Suprapubic skin (tissue), 4 donors: ENCODE measurements at regions not wholly inside any gene's neighbourhood (a gene's known extent, or its start where the extent isn't known, plus 50 kb on each side); places are given as distances from the start of the nearest gene placed in this dataset.

ENCODE experiments used
- DNase-seq, 2 donors: peaks; one replicate each; pipeline ENCODE4 v3.0.0-alpha.2; 2019; ENCODE audit warnings: low spot score in 2 of 2
- H3K27ac ChIP-seq: fragments of 200-600 bp; sonication (generic); one replicate; pipeline ENCODE4 v1.5.1; 2019
- H3K27me3 ChIP-seq: fragments of 200-600 bp; sonication (generic); one replicate; pipeline ENCODE4 v1.5.1; 2019
- H3K36me3 ChIP-seq: fragments of 200-600 bp; sonication (generic); one replicate; pipeline ENCODE4 v1.5.1; 2019
- H3K4me1 ChIP-seq: fragments of 200-600 bp; sonication (generic); one replicate; pipeline ENCODE4 v1.5.1; 2019
- H3K4me3 ChIP-seq: fragments of 200-600 bp; sonication (generic); one replicate; pipeline ENCODE4 v1.5.1; 2019; ENCODE audit warnings: mild to moderate bottlenecking
- H3K9me3 ChIP-seq: fragments of 200-600 bp; sonication (generic); one replicate; pipeline ENCODE4 v1.5.1; 2019
- CTCF ChIP-seq, 2 donors: fragments of 200-600 bp in 1 of 2; fragments of 450-650 bp in 1 of 2; sonication (generic) in 1 of 2; IDR thresholded peaks; one replicate each; pipeline ENCODE4 v1.5.1; 2016 to 2019; ENCODE audit warnings: antibody characterized with exemption in 2 of 2, mild to moderate bottlenecking in 1 of 2, moderate library complexity in 1 of 2
- EP300 ChIP-seq: sonication (generic); formaldehyde crosslinking; IDR thresholded peaks from one replicate; pipeline ENCODE4 v1.6.1; 2017; ENCODE audit warnings: antibody characterized with exemption
- POLR2A ChIP-seq, 2 donors: fragments of 450-650 bp; IDR thresholded peaks; one replicate each; pipeline ENCODE4 v1.6.1; 2017; ENCODE audit warnings: antibody characterized with exemption in 2 of 2, mild to moderate bottlenecking in 2 of 2, moderate library complexity in 2 of 2
- POLR2AphosphoS5 ChIP-seq, 3 donors: sonication (generic); formaldehyde crosslinking; IDR thresholded peaks; one replicate each; pipeline ENCODE4 v1.6.1; 2017; ENCODE audit warnings: antibody characterized with exemption in 3 of 3
- WGBS: methylation state at CpG from one replicate; pipeline ENCODE4 v1.1.5; 2018; 5-methylcytosine and 5-hydroxymethylcytosine counted together

GRCh38 chr12:92473564-92473963, 229.2 kb upstream of the PLEKHG7 start:
- Histone ChIP-seq H3K4me3 (no peak overlapping the region), H3K4me1 (no peaks in the 10 kb centered on the region), H3K9me3 (no peaks in the 10 kb centered on the region), H3K27ac (no peak overlapping the region), H3K36me3 (no peaks in the 10 kb centered on the region), H3K27me3 (no peaks in the 10 kb centered on the region)
- DNase-seq, result no peak
- TF ChIP-seq EP300 (no peak), POLR2A (IDR thresholded peaks at IDR 0.05) (no peak), CTCF (IDR thresholded peaks at IDR 0.05) (no peak)
- WGBS, result 87% methylated on average over 2 of the region's 2 CpGs

GRCh38 chr12:92472201-92472600, 230.6 kb upstream of the PLEKHG7 start:
- H3K36me3 ChIP-seq, result no peaks in the 10 kb centered on the region
- H3K9me3 ChIP-seq, result no peaks in the 10 kb centered on the region
- H3K4me1 ChIP-seq, result no peaks in the 10 kb centered on the region
- H3K27me3 ChIP-seq, result no peaks in the 10 kb centered on the region
- 100% methylated on average over 2 of the region's 2 CpGs for WGBS
- no peak overlapping the region for H3K27ac ChIP-seq
- TF ChIP-seq CTCF (IDR thresholded peaks at IDR 0.05) (no peak), POLR2AphosphoS5 (IDR thresholded peaks at IDR 0.05) (no peak), EP300 (no peak), POLR2A (IDR thresholded peaks at IDR 0.05) (no peak)
- no peak overlapping the region for H3K4me3 ChIP-seq
- DNase-seq, result no peak

GRCh38 chr12:92471551-92471950, 231.2 kb upstream of the PLEKHG7 start:
- H3K4me3 ChIP-seq, result no peak overlapping the region
- H3K9me3 ChIP-seq, result no peaks in the 10 kb centered on the region
- 97% methylated on average over 1 of the region's 1 CpG for WGBS
- H3K4me1 ChIP-seq, result no peaks in the 10 kb centered on the region
- no peaks in the 10 kb centered on the region for H3K27me3 ChIP-seq
- no peak for TF ChIP-seq POLR2A (IDR thresholded peaks at IDR 0.05)
- TF ChIP-seq POLR2AphosphoS5 (IDR thresholded peaks at IDR 0.05), result no peak
- no peak for TF ChIP-seq EP300
- no peak for TF ChIP-seq CTCF (IDR thresholded peaks at IDR 0.05)
- no peak overlapping the region for H3K27ac ChIP-seq
- DNase-seq, result no peak
- H3K36me3 ChIP-seq, result no peaks in the 10 kb centered on the region

GRCh38 chr12:92470608-92471021, 232.2 kb upstream of the PLEKHG7 start:
- no peak for DNase-seq
- no peaks in the 10 kb centered on the region for H3K4me1 ChIP-seq
- no peaks in the 10 kb centered on the region for H3K36me3 ChIP-seq
- H3K27ac ChIP-seq, result no peak overlapping the region
- WGBS, result 88% methylated on average over 4 of the region's 4 CpGs
- no peaks in the 10 kb centered on the region for H3K9me3 ChIP-seq
- H3K4me3 ChIP-seq, result no peak overlapping the region
- TF ChIP-seq CTCF (IDR thresholded peaks at IDR 0.05), result no peak
- TF ChIP-seq EP300, result no peak
- TF ChIP-seq POLR2A (IDR thresholded peaks at IDR 0.05), result no peak
- TF ChIP-seq POLR2AphosphoS5 (IDR thresholded peaks at IDR 0.05), result no peak
- no peaks in the 10 kb centered on the region for H3K27me3 ChIP-seq

GRCh38 chr12:92469837-92470236, 233.0 kb upstream of the PLEKHG7 start:
- no peak overlapping the region for H3K27ac ChIP-seq
- no peak for DNase-seq
- no peaks in the 10 kb centered on the region for H3K27me3 ChIP-seq
- TF ChIP-seq EP300 (no peak), POLR2AphosphoS5 (IDR thresholded peaks at IDR 0.05) (no peak), CTCF (IDR thresholded peaks at IDR 0.05) (no peak), POLR2A (IDR thresholded peaks at IDR 0.05) (no peak)
- H3K36me3 ChIP-seq, result no peaks in the 10 kb centered on the region
- no peaks in the 10 kb centered on the region for H3K4me1 ChIP-seq
- 57% methylated on average over 6 of the region's 6 CpGs for WGBS
- H3K4me3 ChIP-seq, result no peak overlapping the region
- H3K9me3 ChIP-seq, result no peaks in the 10 kb centered on the region
